ENCODE measurements at regions not wholly inside any gene's neighbourhood (a gene's known extent, or its start where the extent isn't known, plus 50 kb on each side); places are given as distances from the start of the nearest gene placed in this dataset.

DNA sequence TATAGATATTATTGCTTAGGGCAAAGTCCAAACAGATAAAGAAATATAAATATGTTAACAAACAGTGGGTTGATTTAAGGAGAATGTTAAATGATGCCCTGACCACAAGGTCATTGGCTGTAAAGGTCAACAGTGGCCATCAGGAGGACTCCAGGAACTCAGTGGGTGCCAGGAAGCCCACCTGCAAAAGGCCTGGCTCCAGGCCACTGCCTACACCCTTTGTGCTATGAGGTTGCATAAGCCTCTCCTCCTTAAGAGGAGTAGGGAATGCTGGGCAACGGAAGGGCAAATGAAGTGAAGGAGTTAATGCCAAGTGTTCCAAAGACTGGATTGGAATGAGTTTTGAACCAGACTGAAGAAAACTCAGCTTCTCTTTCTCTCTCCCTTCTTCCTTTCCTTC, 73.3 kb upstream of the ALX4 start:
- Histone ChIP-seq H3K4me2 (no peak overlapping the region), H3K4me3 (no peak overlapping the region), H3K9me3 (no peaks in the 10 kb centered on the region), H3K4me1 (peaks cover 10% of the 10 kb centered on the region; the same call in 1 of the 3 replicates), H3K27ac (no peak overlapping the region)
- POLR2A ChIA-PET: no interaction called here
- no peak for ATAC-seq
- TF ChIP-seq NR3C1 (IDR thresholded peaks at IDR 0.05) (no peak), FOXS1 (CRISPR knock-in tag; IDR thresholded peaks at IDR 0.05) (no peak), SMC3 (IDR thresholded peaks at IDR 0.05) (no peak), GATA3 (IDR thresholded peaks at IDR 0.05; ENCODE audit: borderline replicate concordance) (no peak), BHLHE40 (IDR thresholded peaks at IDR 0.05; ENCODE audit: low read depth, low read length) (no peak), MAFK (IDR thresholded peaks at IDR 0.05; ENCODE audit: partially characterized antibody) (no peak), JUNB (IDR thresholded peaks at IDR 0.05) (no peak), ZFP36 (IDR thresholded peaks at IDR 0.05; ENCODE audit: borderline replicate concordance, partially characterized antibody) (no peak), ZSCAN20 (CRISPR knock-in tag; IDR thresholded peaks at IDR 0.05) (no peak), TFCP2L1 (CRISPR knock-in tag; IDR thresholded peaks at IDR 0.05) (no peak), BCL3 (IDR thresholded peaks at IDR 0.05) (no peak), KDM5A (IDR thresholded peaks at IDR 0.05) (no peak)
- TF ChIP-seq, protein P1, sequence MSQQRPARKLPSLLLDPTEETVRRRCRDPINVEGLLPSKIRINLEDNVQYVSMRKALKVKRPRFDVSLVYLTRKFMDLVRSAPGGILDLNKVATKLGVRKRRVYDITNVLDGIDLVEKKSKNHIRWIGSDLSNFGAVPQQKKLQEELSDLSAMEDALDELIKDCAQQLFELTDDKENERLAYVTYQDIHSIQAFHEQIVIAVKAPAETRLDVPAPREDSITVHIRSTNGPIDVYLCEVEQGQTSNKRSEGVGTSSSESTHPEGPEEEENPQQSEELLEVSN (IDR thresholded peaks at IDR 0.05; ENCODE audit: borderline replicate concordance, low read depth): no peak
- DNase-seq (ENCODE audit: low read depth in 1 of 2, low spot score in 1 of 2): no peak
- FAIRE-seq: no peak
- 17% methylated on average over 1 of the region's 1 CpG for WGBS (ENCODE audit: missing lambda C conversion rate)
- CTCF ChIA-PET: no interaction called here

GRCh38 chr11:44387415-44387814, 77.5 kb upstream of the ALX4 start:
- Histone ChIP-seq H3K4me2 (0 out of 3 replicates have a peak overlapping the region, but pooled peaks have one; percentile 14), H3K4me1 (peaks cover 10% of the 10 kb centered on the region; the same call in 1 of the 3 replicates), H3K27ac (no peak overlapping the region), H3K4me3 (no peak overlapping the region), H3K9me3 (peaks cover 10% of the 10 kb centered on the region)
- FAIRE-seq (no peak), DNase-seq (ENCODE audit: low read depth in 1 of 2, low spot score in 1 of 2) (no peak), ATAC-seq (no peak)
- ChIA-PET POLR2A (no interaction called here), CTCF (interaction anchor here (0.8 to 0.9 kb wide), 2 partner anchors 8 to 95 kb away, joined by 3 read pairs; no protein-coding TSS in a partner anchor)
- WGBS (ENCODE audit: missing lambda C conversion rate): 58% methylated on average over 4 of the region's 4 CpGs
- peak; percentile 60 for TF ChIP-seq MAFK (IDR thresholded peaks at IDR 0.05; ENCODE audit: partially characterized antibody)
- TF ChIP-seq CTCF (IDR thresholded peaks at IDR 0.05): no peak

DNA sequence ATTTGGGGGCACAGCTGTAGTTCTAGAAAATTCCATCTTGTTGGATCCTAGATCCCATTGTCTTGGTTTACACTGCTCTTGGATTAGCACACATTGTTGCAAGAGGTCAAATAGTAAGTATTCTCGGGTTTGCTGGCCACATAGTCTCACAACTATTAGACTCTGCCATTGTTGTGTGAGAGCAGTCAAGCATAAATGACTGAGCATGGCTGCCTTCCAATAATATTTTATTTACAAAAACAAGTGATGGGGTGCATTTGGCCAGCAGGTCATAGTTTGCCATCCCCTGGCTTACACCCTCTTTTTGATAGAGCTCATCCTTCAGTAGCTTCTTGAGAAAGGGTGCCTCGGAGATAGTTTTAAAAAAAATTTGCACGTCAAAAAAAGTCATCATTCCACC, 77.9 kb upstream of the ALX4 start:
- Histone ChIP-seq H3K4me2 (0 out of 3 replicates have a peak overlapping the region, but pooled peaks have one; percentile 14), H3K4me3 (no peak overlapping the region), H3K27ac (no peak overlapping the region), H3K4me1 (peaks cover 10% of the 10 kb centered on the region; the same call in 1 of the 3 replicates), H3K9me3 (peaks cover 10% of the 10 kb centered on the region)
- no peak for DNase-seq (ENCODE audit: low read depth in 1 of 2, low spot score in 1 of 2)
- no peak for ATAC-seq
- no peak for TF ChIP-seq HEYL (CRISPR knock-in tag; IDR thresholded peaks at IDR 0.05)
- TF ChIP-seq PHF8 (IDR thresholded peaks at IDR 0.05; ENCODE audit: borderline replicate concordance, low read depth): no peak
- no peak for TF ChIP-seq EP300 (IDR thresholded peaks at IDR 0.05)
- no peak for TF ChIP-seq MAZ (IDR thresholded peaks at IDR 0.05; ENCODE audit: borderline replicate concordance, low read depth, low read length)
- TF ChIP-seq FOSB (CRISPR knock-in tag; IDR thresholded peaks at IDR 0.05): no peak
- no peak for TF ChIP-seq CEBPB (IDR thresholded peaks at IDR 0.05)
- TF ChIP-seq JUN (IDR thresholded peaks at IDR 0.05): no peak
- TF ChIP-seq HDAC2 (IDR thresholded peaks at IDR 0.05): no peak
- TF ChIP-seq KDM1A (IDR thresholded peaks at IDR 0.05; ENCODE audit: low read depth): no peak
- no peak for TF ChIP-seq TP53 (CRISPR knock-in tag; IDR thresholded peaks at IDR 0.05)
- no peak for TF ChIP-seq HOXB13 (CRISPR knock-in tag; IDR thresholded peaks at IDR 0.05; ENCODE audit: low read depth)
- no peak for TF ChIP-seq RAD21 (conservative IDR thresholded peaks at IDR 0.05 in 1 of 2, IDR thresholded peaks at IDR 0.05 in 1 of 2)
- no peak for TF ChIP-seq HOXB5 (CRISPR knock-in tag; IDR thresholded peaks at IDR 0.05)
- TF ChIP-seq POLR2AphosphoS2 (conservative IDR thresholded peaks at IDR 0.05; ENCODE audit: low read length): no peak
- no peak for TF ChIP-seq EHF (CRISPR knock-in tag; IDR thresholded peaks at IDR 0.05)
- no peak for TF ChIP-seq PBX3 (IDR thresholded peaks at IDR 0.05)
- no peak for TF ChIP-seq MYC (IDR thresholded peaks at IDR 0.05; ENCODE audit: borderline replicate concordance, low read length)
- TF ChIP-seq NR3C1 (IDR thresholded peaks at IDR 0.05): no peak
- no peak for TF ChIP-seq SREBF2 (IDR thresholded peaks at IDR 0.05)
- ChIA-PET POLR2A (no interaction called here), CTCF (interaction anchor here (0.8 to 0.9 kb wide), 2 partner anchors 8 to 95 kb away, joined by 3 read pairs; no protein-coding TSS in a partner anchor)
- no peak for FAIRE-seq
- WGBS (ENCODE audit: missing lambda C conversion rate): 61% methylated on average over 3 of the region's 3 CpGs

Data from A549 (cell line).